HG03196 (cell line): ENCODE measurements at regions not wholly inside any gene's neighbourhood (a gene's known extent, or its start where the extent isn't known, plus 50 kb on each side); places are given as distances from the start of the nearest gene placed in this dataset.

Experiments
- ATAC-seq: cut with Tn5 transposase; IDR thresholded peaks from one replicate; pipeline ENCODE4 v1.9.1; 2021; ENCODE audit not compliant: unreplicated experiment

DNA sequence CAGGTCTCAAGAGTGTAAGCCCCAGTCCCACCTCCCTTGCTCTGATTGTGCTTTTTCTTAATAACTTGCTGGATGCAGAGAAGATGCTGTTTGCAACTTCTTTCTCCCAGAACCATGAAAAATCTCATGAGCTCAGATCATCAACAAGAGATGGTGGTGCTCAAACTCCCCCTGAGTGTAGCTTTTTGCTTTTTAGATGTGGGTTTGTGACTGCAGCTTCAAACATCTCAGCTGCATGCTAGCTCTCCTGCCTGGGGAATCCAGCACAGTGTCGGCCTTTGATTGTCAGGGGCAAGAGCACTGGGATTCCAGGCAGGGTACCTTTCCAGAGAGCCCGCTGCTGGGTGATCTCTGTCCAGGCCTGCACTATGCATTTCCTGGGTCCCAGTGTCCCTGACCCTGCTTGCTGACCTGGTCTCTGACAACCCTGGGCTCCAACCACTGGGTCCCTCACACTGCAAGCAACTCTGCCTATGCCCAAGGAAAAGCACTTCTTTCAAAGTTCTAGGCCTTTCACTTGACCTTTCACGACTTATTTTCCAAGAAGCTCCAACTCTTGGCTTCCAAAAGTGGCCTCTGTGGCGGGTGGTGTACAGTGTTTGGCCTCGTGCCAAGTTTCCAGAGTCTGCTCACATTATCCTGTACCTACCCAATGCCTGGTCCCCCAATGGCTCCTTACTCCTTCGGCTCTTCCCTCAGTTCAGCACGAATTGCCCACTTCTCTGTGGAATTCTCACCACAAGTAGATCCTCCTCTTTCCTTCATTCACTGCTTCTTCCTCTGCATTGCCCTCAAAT is 69.7 kb upstream of the LY86 start:
- no peak for ATAC-seq

DNA sequence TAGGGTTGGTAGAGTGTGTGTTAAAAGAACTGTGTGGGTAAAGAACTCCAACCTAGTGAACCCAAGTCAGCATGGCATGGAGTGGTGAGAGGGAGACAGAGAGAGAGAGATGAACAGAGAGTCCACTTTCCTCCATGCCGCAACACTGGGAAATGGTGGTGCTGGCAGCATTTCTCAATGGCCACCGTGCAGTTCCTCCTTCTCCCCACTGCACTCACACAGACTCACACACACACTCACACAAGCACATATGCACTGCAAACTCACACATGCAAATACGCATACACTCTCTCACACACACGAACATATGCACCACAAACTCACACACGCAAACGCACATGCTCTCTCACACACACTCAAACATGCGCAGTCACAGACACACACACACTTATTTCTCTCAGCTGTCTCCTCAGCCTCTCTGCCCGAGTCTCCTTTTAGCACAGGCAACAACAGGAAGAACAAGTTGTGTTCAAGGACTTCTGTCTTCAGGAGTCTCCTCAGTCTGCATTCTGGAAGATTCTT is 66.5 kb upstream of the LY86 start:
- ATAC-seq, result no peak

DNA sequence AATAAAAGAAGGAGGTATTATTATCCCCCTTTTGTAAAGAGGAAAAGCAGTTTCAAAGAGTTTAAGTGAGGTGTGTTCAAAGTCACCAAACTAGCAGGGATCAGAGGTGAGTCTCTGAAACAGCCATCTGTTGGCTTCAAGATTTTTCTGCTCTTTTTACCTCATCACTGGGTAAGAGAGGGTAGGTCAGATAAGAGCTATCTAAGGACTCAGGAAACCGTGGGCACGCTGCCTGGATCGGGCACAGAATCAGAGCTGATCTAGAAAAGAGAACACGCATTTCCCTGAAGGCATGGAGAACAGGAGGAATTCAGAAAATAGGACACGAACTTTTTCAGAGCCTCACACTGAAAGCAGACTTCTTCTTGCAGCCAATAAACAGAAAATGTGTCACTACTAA is 65.8 kb upstream of the LY86 start:
- no peak for ATAC-seq

DNA sequence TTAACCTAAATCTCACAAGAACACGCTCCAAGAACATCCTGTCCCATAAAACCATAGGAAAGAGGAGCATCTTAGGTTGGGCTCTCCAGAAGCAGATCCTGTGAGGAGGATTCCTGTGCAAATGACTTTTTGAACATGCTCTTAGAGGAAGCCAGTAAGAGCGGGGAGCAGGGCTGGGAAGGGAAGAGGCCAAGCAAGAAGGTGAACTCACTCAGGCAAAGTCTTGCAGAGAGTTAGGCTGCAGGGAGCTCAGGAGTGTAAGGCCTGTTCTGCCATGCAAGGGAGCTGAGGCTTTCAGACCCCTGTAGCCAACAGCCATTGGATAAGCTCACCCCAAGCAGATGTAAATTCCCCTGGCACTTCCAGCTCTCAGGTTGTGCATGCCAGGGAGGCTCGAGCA is 63.6 kb upstream of the LY86 start:
- no peak for ATAC-seq

DNA sequence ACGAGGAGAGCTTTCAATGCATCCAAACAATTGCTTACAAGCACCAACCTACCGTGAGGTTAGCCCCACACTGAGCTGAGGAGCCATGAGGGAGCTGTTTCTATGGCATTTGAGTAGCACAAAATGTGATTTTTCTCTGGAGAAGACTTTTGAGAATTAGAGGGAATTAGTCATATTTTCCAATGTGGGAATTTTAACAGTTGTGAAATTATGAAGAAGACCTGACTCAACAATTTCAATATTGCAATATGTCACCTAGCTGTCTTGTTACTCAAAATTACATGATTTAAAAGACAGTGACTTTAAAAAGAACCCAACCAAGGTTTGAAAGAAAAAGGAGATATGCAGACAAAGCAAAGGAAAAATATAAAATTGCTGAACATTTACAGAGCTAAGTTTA is 62.6 kb upstream of the LY86 start:
- ATAC-seq, result no peak

DNA sequence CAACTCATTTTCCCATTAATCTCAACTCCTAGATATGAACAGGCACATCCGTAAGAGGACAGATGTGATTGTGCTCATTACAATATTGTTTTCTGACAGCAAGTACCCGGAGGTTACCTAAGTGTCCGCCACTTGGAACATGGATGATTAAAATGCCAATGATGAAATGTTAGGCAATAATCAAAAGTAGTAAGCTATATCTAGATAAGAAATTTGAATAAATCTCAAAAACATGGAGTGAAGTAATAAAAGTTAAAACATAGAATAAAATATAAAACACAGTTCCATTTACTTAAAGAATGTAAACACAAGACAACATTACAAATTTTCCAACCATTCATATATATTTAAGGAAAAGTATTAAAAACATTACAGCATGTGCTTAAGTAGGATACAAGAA is 59.2 kb upstream of the LY86 start:
- ATAC-seq, result no peak

DNA sequence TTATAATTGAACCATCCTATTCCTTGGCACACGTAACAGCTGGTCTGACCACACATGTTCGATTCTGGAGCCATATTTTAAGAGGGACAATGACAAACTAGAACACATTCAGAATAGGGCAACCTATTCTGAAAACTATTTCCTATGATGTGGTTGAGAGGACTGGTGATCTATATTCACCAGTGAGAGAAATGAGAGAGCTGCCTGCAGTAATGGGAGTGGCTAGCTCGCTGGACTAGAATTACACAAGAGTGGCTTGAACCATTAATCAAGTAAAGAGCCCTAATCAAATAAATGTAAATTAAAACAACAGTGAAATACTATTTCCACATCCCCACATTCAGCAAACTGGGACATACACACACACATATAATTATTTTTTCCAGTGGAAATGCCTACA is 55.3 kb upstream of the LY86 start:
- ATAC-seq, result no peak

DNA sequence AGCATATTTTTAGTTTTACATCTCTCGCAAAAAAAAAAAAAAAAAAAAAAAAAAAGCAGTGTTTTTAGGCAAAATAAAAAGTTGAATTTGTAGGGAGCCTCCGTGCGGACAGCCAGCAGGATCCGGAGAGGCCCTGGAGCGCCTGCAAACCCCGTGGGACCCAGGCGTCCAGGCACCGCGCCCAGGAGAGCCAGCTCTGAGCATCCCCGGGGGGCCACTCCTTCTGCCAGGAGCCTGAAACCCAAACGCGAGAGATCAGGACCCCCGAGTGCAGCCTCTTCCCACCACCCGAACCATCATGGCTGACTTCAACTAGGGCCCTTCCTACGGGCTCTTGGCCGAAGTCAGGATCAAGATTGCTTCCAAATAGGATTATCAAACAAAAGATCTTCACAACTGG is 54.1 kb upstream of the LY86 start:
- no peak for ATAC-seq

DNA sequence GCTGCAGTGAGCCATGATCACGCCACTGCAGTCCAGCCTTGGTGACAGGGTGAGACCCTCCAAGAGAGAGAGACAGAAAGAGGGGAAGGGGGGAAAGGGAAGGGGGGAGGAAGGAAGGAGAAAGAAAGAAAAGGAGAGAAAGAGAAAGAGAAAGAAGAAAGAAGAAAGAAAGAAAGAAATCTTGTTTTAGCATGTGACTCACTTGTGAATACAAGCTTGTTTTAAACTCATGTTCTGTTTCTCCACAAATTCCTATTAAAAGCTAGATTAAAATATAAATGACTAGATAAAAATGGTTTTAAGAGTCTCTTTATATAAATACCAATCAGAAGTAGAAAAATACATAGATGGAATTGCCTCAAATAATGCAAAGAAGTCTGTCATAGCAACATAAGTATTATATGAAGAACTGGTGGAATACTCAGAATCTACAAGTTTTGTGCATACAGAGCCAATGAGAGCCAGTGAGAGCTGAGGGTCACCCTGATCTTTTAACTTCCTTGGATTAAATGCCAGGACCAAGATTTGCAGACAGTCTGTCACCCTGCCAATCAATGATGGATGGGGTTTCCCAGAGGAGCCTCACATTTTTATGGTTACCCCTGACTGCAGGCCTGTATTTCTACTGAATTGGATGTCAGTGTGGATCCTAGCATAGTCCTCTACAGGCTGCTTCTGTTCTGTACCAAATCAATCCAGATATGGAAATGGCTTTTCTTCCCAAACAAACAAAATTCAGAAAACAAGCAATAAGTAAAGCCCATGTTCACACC is 50.8 kb upstream of the LY86 start:
- no peak for ATAC-seq

DNA sequence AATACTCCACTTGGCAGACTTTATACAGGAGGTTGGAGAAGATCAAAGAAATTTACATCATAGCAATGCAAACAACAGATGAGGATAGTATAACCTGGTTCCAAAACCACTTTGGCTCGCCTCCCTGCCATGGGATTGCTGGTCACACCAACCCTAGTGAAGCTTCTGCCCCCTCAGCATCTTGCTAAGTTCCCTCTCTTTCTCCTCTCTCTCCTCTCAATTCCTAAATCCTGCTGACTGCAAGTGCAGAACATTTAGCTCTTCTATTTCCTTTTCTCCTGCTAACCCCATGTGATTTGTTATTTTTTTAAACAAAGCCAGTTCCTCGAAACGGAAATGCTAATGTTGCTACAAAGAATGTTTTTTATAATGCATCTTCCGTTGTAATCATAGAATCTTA is 50.3 kb upstream of the LY86 start:
- ATAC-seq, result no peak
